K562 (cell line): ENCODE measurements at regions not wholly inside any gene's neighbourhood (a gene's known extent, or its start where the extent isn't known, plus 50 kb on each side); places are given as distances from the start of the nearest gene placed in this dataset.

Experiments used
- ARID3B ChIP-seq: fragments of 250-450 bp; sonication (Bioruptor Pico); IDR thresholded peaks from 2 replicates; pipeline ENCODE4 v1.4.0; 2020; ENCODE audit warnings: borderline replicate concordance
- ATF1 ChIP-seq, 2 experiments: fragments of 450-650 bp in 1 of 2; IDR thresholded peaks; 2 replicates each; pipeline ENCODE4 v1.6.1; 2016; ENCODE audit warnings: missing compliant biosample characterization in 1 of 2, missing genetic modification characterization in 1 of 2
- BRF1 ChIP-seq: IDR thresholded peaks from 3 replicates; pipeline ENCODE4 v1.6.1; 2011; ENCODE audit warnings: borderline replicate concordance, mild to moderate bottlenecking; ENCODE audit not compliant: insufficient read length; ENCODE audit errors: extremely low read depth
- GTF2A2 ChIP-seq: IDR thresholded peaks from 2 replicates; pipeline ENCODE4 v1.6.1; 2016; ENCODE audit warnings: mild to moderate bottlenecking, missing genetic modification characterization, missing compliant biosample characterization
- JUND ChIP-seq, 2 experiments: IDR thresholded peaks; 2 replicates in 1 of 2; 3 replicates in 1 of 2; pipeline ENCODE4 v1.6.1; 2011; ENCODE audit warnings: borderline replicate concordance in 2 of 2, low read depth in 2 of 2, low read length in 2 of 2, improper control_type of control experiment in 1 of 2, missing biosample characterization in 1 of 2, missing genetic modification characterization in 1 of 2, missing genetic modification reagents in 1 of 2
- NFE2L1 ChIP-seq: fragments of 450-650 bp; IDR thresholded peaks from 2 replicates; pipeline ENCODE4 v1.6.1; 2016; ENCODE audit warnings: missing genetic modification characterization, low read depth, mild to moderate bottlenecking, missing compliant biosample characterization, moderate library complexity, borderline replicate concordance
- NFRKB ChIP-seq: fragments of 450-650 bp; IDR thresholded peaks from 2 replicates; pipeline ENCODE4 v1.6.1; 2016; ENCODE audit warnings: low read depth
- PML ChIP-seq: IDR thresholded peaks from 2 replicates; pipeline ENCODE4 v1.6.1; 2012; ENCODE audit warnings: low read length, inconsistent platforms
- REST ChIP-seq, 2 experiments: fragments of 450-650 bp; formaldehyde crosslinking in 1 of 2; IDR thresholded peaks; 2 replicates each; pipeline versions ENCODE4 v1.4.0 to v1.6.1; 2014 to 2020; ENCODE audit warnings: mild to moderate bottlenecking in 2 of 2, borderline replicate concordance in 1 of 2, low read depth in 1 of 2
- SMARCA4 ChIP-seq: fragments of 450-650 bp; IDR thresholded peaks from 2 replicates; pipeline ENCODE4 v1.6.1; 2016
- SP1 ChIP-seq: sonication (generic); formaldehyde crosslinking; IDR thresholded peaks from 2 replicates; pipeline ENCODE4 v1.8.1; 2022; ENCODE audit warnings: mild to moderate bottlenecking, missing genetic modification reagents
- SRSF1 ChIP-seq: fragments of 200-400 bp; formaldehyde crosslinking; IDR thresholded peaks from 2 replicates; pipeline ENCODE4 v1.6.1; 2017; ENCODE audit warnings: mild to moderate bottlenecking, low read depth, low read length, moderate library complexity
- TAF7 ChIP-seq: fragments of 450-650 bp; IDR thresholded peaks from 2 replicates; pipeline ENCODE4 v1.6.1; 2016; ENCODE audit warnings: missing genetic modification characterization, missing compliant biosample characterization
- ZNF23 ChIP-seq: fragments of 250-450 bp; sonication (Bioruptor Pico); IDR thresholded peaks from 2 replicates; pipeline ENCODE4 v1.4.0; 2020; ENCODE audit warnings: mild to moderate bottlenecking
- ZNF280A ChIP-seq: fragments of 450-650 bp; IDR thresholded peaks from 2 replicates; pipeline ENCODE4 v1.6.1; 2018; ENCODE audit warnings: mild to moderate bottlenecking, low read depth; ENCODE audit not compliant: partially characterized antibody
- ZNF699 ChIP-seq: fragments of 250-450 bp; sonication (Bioruptor Pico); IDR thresholded peaks from 2 replicates; pipeline ENCODE4 v1.8.0; 2021; ENCODE audit warnings: mild to moderate bottlenecking, moderate library complexity; ENCODE audit not compliant: insufficient replicate concordance
- ZNF785 ChIP-seq: fragments of 250-450 bp; sonication (Bioruptor Pico); IDR thresholded peaks from 2 replicates; pipeline ENCODE4 v1.4.0; 2020; ENCODE audit warnings: mild to moderate bottlenecking

- TF ChIP-seq PML = peak; percentile 93
- TF ChIP-seq ATF1 (CRISPR knock-in tag; IDR thresholded peaks at IDR 0.05) = no peak
- TF ChIP-seq ATF1 (tag; IDR thresholded peaks at IDR 0.05) = peak; percentile 36; the same call in 1 of the 2 replicates
- TF ChIP-seq ARID3B = no peak
- no peak for TF ChIP-seq GTF2A2
- no peak for TF ChIP-seq ZNF785 (CRISPR knock-in tag)
- TF ChIP-seq BRF1 = no peak
- TF ChIP-seq NFE2L1 (tag) = no peak
- peak; percentile 70 for TF ChIP-seq JUND (IDR thresholded peaks at IDR 0.05; ENCODE audit: borderline replicate concordance, low read depth, low read length)
- TF ChIP-seq JUND (tag; IDR thresholded peaks at IDR 0.05; ENCODE audit: borderline replicate concordance, low read depth, low read length) = peak; percentile 75; the same call in 2 of the 3 replicates
- peak; percentile 96 for TF ChIP-seq SMARCA4
- peak; percentile 7; the same call in 1 of the 2 replicates for TF ChIP-seq REST (IDR thresholded peaks at IDR 0.05; ENCODE audit: borderline replicate concordance)
- TF ChIP-seq REST (CRISPR knock-in tag; IDR thresholded peaks at IDR 0.05; ENCODE audit: low read depth) = no peak
- no peak for TF ChIP-seq TAF7
- TF ChIP-seq ZNF23 (CRISPR knock-in tag) = no peak
- TF ChIP-seq SP1 (CRISPR knock-in tag) = peak; percentile 62; the same call in 1 of the 2 replicates
- TF ChIP-seq ZNF280A = no peak
- TF ChIP-seq NFRKB = no peak
- TF ChIP-seq ZNF699 (CRISPR knock-in tag) = no peak
- no peak for TF ChIP-seq SRSF1
These were observed 102.7 kb upstream of the DPH5 start (continued) for GRCh38 chr1:101128211-101128727.
